ENCODE measurements at regions not wholly inside any gene's neighbourhood (a gene's known extent, or its start where the extent isn't known, plus 50 kb on each side); places are given as distances from the start of the nearest gene placed in this dataset.

- TF ChIP-seq POLR2A (IDR thresholded peaks at IDR 0.05) (no peak), EP300 (IDR thresholded peaks at IDR 0.05) (no peak), CTCF (IDR thresholded peaks at IDR 0.05) (no peak)
- H3K9me3 ChIP-seq: no peaks in the 10 kb centered on the region
- DNase-seq (ENCODE audit: low spot score in 2 of 2): no peak
- H3K4me1 ChIP-seq: no peaks in the 10 kb centered on the region
- no peaks in the 10 kb centered on the region for H3K36me3 ChIP-seq
- no peak overlapping the region for H3K4me3 ChIP-seq
- 77 to 80% methylated on average over 7 of the region's 7 CpGs for WGBS, 2 donors
- no peak overlapping the region for H3K27ac ChIP-seq
- no peaks in the 10 kb centered on the region for H3K27me3 ChIP-seq
Observed at GRCh38 chr4:107202744-107203143, 166.6 kb upstream of the DKK2 start.

GRCh38 chr4:107197121-107197520 is 161.0 kb upstream of the DKK2 start:
- Histone ChIP-seq H3K4me3 (no peak overlapping the region), H3K9me3 (no peaks in the 10 kb centered on the region), H3K4me1 (no peaks in the 10 kb centered on the region), H3K36me3 (no peaks in the 10 kb centered on the region), H3K27me3 (no peaks in the 10 kb centered on the region), H3K27ac (no peak overlapping the region)
- TF ChIP-seq CTCF (IDR thresholded peaks at IDR 0.05): no peak
- TF ChIP-seq POLR2A (IDR thresholded peaks at IDR 0.05): no peak
- no peak for TF ChIP-seq EP300 (IDR thresholded peaks at IDR 0.05)
- DNase-seq (ENCODE audit: low spot score in 2 of 2): no peak
- WGBS, 2 donors: 75 to 78% methylated on average over 4 of the region's 4 CpGs

DNA sequence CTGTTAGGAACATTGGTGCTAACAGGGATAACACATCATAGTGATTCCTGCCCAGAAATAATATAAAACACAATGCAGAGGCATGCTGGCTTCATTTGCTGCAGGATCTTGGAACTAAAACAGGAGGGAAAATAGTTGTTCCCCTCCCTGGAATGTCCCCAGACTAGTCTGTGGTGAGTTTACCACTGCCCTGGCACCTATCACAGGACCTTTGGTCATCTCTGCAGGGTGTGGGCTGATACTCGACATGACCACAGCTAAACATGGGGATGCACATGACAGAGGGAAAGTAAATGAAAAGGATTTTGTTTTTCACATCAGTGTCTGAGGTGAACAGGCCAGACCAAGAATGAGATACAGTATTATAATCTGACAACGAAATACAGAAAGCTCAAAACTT is 160.2 kb upstream of the DKK2 start:
- WGBS, 2 donors: 77 to 85% methylated on average over 2 of the region's 2 CpGs
- H3K9me3 ChIP-seq: no peaks in the 10 kb centered on the region
- no peaks in the 10 kb centered on the region for H3K4me1 ChIP-seq
- H3K4me3 ChIP-seq: no peak overlapping the region
- no peaks in the 10 kb centered on the region for H3K36me3 ChIP-seq
- TF ChIP-seq EP300 (IDR thresholded peaks at IDR 0.05) (no peak), CTCF (IDR thresholded peaks at IDR 0.05) (no peak), POLR2A (IDR thresholded peaks at IDR 0.05) (no peak)
- DNase-seq (ENCODE audit: low spot score in 2 of 2): no peak
- H3K27me3 ChIP-seq: no peaks in the 10 kb centered on the region
- H3K27ac ChIP-seq: no peak overlapping the region

GRCh38 chr4:107194005-107194404 is 157.9 kb upstream of the DKK2 start:
- DNase-seq (ENCODE audit: low spot score in 2 of 2): no peak
- H3K36me3 ChIP-seq: no peaks in the 10 kb centered on the region
- H3K27me3 ChIP-seq: no peaks in the 10 kb centered on the region
- H3K27ac ChIP-seq: no peak overlapping the region
- H3K9me3 ChIP-seq: no peaks in the 10 kb centered on the region
- TF ChIP-seq CTCF (IDR thresholded peaks at IDR 0.05): no peak
- TF ChIP-seq POLR2A (IDR thresholded peaks at IDR 0.05): no peak
- TF ChIP-seq EP300 (IDR thresholded peaks at IDR 0.05): no peak
- 65 to 67% methylated on average over 4 of the region's 4 CpGs for WGBS, 2 donors
- no peak overlapping the region for H3K4me3 ChIP-seq
- H3K4me1 ChIP-seq: no peaks in the 10 kb centered on the region

DNA sequence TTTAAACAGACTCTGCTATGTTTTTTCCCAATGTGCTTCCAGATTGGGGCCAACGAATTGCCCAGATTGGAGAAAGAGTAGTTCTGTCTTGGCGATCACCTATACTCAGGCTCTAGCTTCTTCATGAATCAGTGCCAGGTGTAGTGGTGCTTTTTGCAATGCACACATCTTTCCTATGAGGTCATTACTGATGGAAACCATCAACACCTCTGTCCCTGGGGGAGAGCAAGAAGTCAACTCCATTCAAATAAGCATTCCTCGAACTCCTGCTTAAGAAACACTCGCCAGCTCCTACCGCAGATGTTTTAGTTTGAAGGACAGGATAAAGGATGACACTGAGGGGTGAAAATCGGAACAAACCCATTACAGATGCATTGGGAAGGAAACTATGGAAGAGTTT is 156.5 kb upstream of the DKK2 start:
- no peak for DNase-seq (ENCODE audit: low spot score in 2 of 2)
- Histone ChIP-seq H3K4me3 (no peak overlapping the region), H3K36me3 (no peaks in the 10 kb centered on the region), H3K27me3 (no peaks in the 10 kb centered on the region), H3K4me1 (no peaks in the 10 kb centered on the region), H3K27ac (no peak overlapping the region), H3K9me3 (no peaks in the 10 kb centered on the region)
- 73 to 75% methylated on average over 6 of the region's 6 CpGs for WGBS, 2 donors
- no peak for TF ChIP-seq CTCF (IDR thresholded peaks at IDR 0.05)
- TF ChIP-seq POLR2A (IDR thresholded peaks at IDR 0.05): no peak
- TF ChIP-seq EP300 (IDR thresholded peaks at IDR 0.05): no peak
